Epidermal melanocyte (primary cell): ENCODE measurements at regions not wholly inside any gene's neighbourhood (a gene's known extent, or its start where the extent isn't known, plus 50 kb on each side); places are given as distances from the start of the nearest gene placed in this dataset.
"Not testable (repeated sequence)": the region's sequence is repeated elsewhere in the genome, so short reads cannot be mapped to it uniquely, and the experiment has no call there.

Experiments
- DNase-seq: peaks from one replicate; pipeline ENCODE4 v3.0.0; 2011; ENCODE audit warnings: low spot score; ENCODE audit not compliant: insufficient read length

DNA sequence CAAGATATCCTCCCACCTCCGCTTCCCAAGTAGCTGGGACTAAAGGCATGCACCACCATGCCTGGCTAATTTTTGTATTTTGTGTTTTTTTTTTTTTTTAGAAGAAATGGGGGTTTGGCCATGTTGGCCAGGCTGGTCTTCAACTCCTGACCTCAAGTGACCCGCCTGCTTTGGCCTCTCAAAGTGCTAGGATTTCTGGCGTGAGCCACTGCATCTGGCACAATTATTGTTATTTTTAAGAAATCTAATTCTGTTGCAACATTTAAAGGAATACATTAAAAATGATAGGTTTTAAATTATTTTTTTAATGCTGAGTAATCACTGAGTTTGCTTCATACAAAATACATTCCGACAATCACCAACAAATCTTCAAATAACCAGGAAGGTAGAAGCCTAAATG is 178.1 kb upstream of the SEMA3E start:
- no peak for DNase-seq

DNA sequence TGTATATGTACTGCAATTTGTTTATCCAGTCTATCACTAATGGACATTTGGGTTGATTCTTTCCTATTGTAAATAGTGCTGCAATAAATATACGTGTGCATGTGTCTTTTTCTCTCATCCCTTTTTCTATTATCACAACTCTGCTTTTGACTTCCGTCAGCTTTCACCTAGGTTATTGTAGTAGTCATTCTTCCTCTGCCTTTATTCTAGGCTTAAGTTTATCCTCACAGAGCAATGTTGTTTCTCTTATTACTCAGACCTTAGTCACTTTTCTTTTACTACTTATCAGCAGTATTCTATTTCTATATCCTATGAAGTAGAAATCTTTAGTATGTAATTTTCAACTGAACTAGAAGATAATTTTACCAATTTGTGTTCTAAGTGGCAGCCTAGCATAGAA is 175.3 kb upstream of the SEMA3E start:
- no peak for DNase-seq

DNA sequence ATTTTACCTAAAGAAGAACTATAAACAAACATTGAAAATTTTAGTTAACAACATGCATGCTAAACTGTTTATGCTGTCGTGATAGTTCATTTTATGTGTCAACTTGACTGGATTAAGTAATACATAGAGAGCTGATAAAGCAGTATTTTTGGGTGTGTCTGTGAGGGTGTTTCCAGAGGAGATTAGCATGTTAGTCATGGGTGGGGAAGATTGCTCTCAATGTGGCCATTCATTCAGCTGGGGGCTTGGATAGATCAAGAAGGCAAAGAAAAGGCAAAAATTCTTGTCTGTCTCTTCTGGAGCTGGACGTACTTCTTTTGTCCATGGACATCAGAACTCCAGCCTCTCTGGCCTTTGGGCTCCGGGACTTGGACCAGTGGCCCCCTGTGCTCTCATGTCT is 172.9 kb upstream of the SEMA3E start:
- no peak for DNase-seq

DNA sequence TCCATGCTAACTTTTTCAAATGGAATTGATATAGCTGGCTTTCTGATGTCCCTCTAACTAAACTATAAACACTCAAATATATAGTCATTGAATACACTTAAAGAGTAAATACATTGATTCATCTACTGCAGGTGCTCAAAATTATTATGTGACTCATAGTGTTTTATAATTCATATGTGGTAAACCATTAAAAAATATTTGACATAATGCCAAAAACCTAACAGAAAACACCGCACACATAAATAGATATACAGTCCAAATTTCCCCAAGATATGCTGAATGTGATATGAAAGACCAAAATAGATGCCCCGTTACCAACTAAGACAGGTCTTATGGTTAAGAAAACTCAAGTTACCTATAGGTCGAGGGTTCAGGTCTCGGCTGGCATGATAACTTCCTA is 171.7 kb upstream of the SEMA3E start:
- DNase-seq = no peak

DNA sequence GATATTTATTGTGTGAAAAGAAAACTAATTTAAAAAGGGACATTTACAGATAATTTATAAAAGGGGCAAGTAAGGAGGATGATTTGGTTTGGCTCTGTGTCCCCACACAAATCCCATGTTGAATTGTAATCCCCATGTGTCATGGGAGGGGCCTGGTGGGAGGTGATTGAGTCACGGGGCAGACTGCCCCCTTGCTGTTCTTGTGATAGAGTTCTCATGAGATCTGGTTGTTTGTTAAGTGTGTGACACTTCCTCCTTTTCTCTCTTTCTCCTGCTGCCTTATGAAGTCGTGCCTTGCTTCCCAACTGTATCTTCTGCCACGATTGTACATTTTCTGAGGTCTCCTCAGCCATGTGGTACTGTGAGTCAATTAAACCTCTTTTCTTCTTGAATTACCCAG is 171.0 kb upstream of the SEMA3E start:
- DNase-seq = no peak

DNA sequence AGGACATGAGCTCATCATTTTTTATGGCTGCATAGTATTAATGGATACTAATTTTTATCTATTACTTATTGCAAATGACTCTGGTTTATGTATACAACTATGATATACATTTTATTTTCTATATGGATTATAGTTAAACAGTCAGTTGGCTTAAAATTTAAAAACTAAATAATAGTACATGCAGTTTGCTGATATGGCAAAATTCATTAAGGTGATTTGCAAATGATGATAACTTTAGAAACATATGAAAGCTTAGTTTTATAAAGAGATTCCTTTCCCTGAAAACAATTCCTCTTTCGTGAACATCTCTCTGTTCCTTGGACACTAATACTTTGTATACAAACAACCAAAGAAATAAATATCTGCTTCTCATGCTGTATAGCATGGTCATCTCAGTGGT is 165.5 kb upstream of the SEMA3E start:
- DNase-seq = no peak

DNA sequence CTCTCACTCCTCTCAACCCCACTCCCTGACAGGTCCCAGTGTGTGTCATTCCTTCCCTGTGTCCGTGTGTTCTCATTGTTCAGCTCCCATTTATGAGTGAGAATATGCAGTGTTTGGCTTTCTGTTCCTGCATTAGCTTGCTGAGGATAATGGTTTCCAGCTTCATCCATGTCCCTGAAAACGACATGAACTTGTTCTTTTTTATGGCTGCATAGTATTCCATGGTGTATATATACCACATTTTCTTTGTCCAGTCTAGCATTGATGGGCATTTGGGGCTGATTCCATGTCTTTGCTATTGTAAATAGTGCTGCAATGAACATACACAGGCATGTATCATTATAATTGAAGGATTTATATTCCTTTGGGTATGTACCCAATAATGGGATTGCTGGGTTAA is 163.6 kb upstream of the SEMA3E start:
- not testable (repeated sequence) for DNase-seq

DNA sequence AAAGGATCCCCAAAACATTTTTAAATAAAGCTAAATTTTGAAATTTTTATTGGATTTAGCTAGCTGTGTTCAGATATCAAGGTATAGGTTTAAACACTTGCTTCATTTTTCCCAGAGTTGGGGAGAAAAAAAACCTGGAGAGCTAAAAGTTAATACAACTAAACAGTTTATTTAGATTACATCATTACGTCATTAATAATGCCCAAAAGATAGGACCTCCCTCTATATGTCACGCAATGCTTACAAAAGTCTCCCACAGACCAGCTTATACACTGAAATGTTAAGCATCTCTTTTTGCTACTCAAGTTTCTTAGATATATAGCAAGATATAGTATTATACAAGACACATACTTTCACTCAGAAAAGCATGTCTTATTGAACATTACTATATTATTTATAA is 160.0 kb upstream of the SEMA3E start:
- DNase-seq = no peak

DNA sequence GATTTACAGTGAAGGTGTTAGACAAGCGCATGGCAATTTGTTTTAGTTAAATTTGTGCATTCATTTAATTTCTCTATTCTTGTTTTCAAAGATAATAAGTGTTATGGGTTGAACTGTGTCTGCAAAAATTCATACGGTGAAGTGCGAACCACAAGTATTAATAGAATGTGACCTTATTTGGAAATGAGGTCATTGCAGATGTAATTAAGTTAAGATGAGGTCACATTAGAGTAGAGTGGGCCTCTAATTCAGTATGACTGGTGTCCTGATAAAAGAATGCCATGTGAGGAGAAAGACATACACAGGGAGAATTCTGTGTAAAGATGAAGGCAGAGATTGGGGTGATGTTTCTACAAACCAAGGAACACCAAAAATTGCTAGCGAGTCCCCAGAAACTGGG is 158.8 kb upstream of the SEMA3E start:
- DNase-seq = no peak

DNA sequence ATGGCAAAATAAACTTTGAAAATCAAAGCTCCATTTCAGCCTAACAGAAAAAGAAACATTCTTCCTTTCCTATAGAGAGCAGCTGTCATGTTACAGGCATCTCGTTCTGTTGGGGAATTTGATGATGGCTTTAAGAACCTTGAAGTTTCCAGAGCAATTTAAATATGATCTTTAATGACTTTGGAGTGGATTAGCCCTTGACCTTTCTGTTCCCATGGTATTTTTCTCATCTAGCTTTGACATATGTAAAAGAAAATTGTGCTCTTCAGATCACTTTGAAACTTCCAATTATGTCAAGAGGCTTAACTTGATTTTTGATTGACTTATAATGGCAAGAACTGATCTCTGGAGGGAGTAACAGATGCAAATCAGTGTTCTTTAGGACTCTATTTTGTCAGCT is 157.6 kb upstream of the SEMA3E start:
- no peak for DNase-seq

DNA sequence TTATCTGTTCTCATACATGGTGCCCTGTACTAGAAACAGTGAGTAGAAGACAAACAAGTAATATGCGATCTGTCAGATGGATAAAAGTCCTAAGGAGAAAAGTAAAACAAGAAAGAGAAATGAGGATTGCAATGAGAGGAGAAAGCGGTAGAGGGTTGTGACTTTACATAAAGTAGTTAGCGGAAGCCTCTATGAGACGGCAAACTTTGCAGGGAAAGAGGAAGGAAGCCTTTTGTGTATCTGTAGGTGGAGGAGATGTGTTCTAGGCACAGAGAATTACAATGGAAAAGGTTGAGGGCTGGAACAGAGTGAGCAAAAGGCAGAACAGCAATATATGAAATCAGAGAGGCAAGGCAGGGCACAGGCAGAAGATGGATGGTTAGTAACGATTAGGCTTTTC is 150.4 kb upstream of the SEMA3E start:
- DNase-seq = no peak

DNA sequence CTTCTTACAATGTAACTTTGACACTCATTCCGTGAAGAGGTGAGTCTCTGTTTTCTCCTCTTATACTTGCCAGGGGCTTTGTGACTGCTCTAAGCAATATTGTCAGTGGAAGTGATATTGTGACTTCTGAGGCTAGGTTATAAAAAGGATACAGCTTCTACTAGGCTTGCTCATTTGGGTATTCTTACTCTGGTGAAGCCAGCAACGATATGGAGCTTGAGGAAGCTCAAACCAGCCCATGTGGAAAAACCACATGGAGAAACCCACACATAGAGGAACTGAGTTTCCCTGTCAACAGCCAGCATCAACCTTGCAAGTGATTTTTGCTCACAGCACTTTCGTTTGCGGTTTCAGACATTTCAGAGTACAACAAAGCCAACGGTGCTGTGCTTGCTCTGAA is 149.6 kb upstream of the SEMA3E start:
- DNase-seq = no peak

DNA sequence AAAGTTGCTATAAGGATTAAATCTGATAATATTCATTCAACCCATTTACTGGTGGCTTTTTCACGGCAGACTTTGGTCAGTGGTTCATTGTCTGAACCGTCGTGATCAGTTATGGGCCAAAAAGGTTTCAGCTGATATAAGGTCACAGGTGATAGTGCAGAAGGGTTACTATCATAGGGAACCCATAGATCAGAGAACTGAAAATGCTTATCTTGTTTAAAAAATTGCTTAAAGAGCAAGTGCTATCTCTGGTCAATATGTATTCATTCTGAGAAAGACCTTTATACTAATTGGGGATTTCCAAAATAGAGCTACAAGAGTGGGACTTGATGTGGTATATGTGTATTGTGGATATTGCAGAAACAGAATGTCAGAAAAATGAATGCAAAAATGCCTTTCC is 147.8 kb upstream of the SEMA3E start:
- DNase-seq = no peak

DNA sequence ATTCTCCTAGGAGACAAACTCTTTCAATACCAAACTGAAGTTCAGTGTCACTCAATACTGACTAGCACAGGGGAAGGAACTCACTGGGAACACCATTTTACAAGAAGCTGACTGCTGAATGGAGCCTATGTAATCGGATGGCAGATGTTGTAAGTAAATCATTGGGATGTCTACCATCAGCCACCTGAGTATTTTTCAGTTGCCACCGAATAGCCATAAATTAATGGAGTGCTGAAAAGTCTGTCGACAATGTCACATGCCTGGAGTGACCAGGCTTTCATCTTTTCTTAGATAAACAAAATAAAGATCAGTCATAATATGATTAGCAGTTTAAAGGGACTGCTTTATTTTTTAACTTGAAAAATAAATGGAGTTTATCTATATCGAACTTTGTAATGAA is 145.9 kb upstream of the SEMA3E start:
- no peak for DNase-seq

DNA sequence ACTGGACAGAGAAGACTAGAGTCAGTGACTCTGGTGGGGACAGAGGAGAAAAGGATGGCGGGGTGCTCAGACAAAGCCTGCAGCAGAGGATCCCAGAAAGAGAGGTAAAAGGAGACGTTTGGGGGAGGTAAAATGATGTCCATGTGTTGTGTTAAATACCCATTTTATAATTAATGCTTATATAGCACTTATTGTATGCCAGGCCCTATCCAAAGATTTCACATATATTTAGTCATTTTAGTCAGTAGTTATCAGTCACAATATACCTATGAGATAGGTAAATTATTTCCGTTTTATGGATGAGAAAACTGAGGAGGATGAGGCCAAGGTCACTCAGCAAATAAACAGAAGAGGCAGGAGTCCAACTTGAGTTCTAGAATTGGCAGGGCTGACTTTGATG is 144.6 kb upstream of the SEMA3E start:
- DNase-seq = no peak

DNA sequence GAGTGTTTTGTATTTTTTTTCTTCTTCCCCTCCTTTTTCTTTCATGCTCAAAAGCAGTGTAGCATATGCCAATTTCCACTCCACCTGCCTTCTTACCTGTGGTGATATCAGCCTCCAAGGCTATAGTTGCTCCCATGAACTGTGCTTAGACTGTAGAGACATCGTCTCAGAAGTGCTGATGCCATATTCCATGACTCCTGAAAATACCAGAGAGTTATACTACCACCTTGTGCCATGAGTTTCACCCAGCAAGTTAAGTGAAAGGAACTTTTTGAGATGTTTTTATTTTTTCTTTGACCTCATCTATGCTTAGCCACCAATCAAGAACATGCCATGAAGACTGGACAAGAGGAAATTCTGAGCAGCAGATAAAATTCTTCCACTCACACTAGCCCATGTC is 142.8 kb upstream of the SEMA3E start:
- no peak for DNase-seq

DNA sequence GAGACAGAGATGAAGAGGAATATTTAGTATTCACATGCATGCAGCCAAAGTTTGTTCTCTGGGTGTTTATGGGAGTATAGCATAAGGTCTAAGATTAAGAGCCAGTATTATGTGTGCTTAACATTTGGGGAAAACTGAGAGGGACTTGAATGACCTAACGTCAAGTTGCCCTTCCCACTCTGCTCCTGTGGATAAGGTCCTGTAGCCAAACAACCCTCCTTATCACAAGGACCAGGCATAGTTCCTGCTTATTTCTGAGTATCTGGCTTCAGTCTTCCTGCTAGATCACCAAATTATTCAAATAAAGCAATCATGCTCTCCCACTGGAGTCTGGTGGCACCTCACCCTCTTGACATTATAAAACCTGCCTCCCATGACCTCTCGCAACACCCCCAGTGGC is 137.9 kb upstream of the SEMA3E start:
- no peak for DNase-seq

DNA sequence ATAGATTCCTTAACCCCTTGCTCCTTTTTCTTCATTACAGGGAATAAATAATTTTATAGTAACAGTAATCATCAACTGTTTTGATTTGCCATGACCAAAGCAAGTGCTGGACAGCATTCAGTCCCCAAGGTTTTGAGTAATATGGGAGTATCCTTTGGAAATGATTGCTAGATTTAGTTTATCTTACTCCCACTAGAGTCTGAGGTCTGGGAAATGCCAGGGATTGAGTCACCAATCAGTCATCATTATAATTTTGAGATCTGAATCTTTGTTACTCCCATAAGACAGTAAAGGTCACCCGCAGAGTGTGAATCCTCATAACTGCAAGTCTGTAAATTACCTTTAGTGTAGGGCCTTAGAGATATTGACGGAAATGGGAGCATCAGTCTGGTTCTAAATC is 133.7 kb upstream of the SEMA3E start:
- DNase-seq = no peak

DNA sequence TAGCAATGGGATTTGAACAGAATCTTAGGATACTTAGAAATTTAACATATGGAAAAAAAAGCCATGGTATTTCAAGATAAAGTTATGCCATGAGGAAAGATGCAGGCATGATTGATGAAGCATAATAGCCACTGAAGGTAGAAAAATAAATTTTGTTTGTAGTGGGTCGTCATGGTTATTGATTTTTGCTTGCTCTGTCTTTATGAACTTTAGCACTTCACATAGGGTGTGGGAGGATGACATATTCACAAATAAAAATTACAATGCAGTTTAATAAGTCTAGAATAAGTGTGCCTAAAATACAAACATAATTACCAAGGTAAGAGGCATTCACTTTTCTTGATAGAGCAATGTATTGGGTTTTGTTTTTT is 129.1 kb upstream of the SEMA3E start:
- no peak for DNase-seq

DNA sequence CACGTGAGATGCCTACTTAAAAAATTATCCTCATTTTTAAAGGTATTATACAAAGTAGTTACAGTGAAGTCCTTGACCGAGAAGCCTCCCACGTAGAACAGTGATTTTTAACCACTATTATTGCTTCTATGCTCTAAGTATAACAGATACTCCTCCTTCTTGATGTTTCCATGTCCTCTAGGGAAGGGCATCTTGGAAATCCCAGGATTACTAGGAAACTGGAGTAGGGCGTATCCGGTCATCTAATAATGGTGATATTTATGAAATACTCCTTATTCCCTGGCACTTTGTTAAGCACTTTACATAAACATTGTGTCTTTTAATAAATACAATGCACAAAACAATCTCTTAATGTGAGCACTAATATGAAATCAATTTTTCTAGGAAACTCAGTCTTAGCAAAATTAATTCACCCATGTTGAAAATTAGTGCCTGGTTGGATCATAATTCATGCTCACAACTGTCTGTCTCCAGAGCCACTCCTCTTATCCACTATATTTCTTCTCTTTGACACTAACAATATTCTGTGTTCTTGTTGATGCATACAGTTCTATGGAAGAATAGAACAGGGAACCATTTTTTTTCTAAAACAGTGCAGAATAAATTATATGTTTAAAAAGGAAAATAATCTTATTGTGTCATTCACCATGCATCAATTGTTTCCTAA is 128.6 kb upstream of the SEMA3E start:
- DNase-seq = no peak

DNA sequence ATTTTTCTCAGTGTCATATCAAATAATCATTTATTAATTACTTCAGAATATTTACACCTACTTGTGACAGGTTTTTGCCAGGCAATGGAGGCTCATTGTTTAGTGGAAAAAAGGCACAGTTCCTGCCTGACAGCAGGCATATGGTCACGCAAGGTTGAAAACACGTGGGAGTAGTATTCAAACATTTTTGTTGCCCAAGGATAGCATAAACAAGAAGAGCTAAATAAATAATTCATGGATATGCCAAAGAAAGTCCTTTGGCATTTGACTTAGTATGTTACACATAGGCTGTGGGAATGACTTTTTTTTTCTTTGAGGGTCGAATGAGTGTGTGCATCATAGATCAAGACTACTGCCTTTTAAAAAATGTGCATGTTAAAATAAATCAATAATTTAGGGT is 120.5 kb upstream of the SEMA3E start:
- DNase-seq = no peak

DNA sequence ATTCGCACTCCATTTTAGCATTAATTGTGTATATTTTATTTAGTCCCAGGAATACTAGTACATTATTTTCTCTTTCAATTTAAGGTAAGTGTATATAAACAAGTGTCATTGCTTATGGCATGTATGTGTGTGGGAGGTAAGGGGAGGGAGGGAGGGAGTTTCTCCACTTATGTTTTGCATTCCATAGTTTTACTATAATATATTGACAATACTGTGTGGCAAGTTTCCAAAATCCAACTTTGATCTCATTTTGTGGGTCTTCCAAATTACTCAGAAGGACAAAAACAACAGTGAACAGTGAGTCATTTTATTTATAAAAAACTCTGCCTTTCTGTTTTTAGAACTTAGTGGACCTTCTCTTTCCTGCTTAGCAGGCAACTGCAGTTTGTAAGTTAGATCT is 102.3 kb upstream of the SEMA3E start:
- DNase-seq = no peak

DNA sequence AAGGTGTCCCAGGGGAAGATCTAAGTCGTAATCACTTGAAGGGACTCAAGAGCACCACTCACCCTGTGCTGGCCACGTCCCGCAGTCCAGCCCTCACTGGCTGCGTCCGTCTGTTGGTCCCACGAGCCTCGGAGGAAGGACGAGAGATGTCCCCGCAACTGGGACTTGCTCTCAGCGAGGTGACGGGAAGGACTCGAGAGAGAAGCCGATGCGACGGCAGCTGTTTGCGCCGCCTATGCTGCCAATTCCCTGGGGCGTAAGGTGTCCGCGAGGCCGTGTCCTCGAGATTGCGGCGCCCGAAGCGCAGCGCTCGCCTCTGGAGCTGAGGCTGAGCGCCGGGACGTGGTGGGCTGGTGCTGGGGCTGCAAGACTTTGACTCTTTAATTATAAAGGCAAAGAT is 100.6 kb upstream of the SEMA3E start:
- DNase-seq = no peak

DNA sequence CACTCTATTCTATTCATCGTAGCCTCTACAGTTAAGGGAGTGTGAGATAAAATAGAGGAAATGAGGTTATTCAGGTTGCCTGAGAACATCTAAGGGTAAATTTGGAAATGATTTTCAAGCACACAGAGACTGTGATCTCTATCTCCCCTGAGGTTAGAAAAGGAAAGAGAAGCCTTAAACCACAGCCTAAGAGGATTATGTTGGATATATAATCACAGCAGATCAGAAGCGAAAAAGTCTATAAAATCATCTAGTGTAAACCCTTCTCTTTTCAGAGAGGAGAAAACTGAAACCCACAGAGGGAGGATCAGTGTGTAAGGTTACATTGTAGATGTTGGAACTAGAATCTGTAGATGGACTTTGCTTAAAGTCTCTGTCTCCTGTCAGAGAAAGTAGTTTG is 90.6 kb upstream of the SEMA3E start:
- DNase-seq = no peak
